ENCODE measurements at regions not wholly inside any gene's neighbourhood (a gene's known extent, or its start where the extent isn't known, plus 50 kb on each side); places are given as distances from the start of the nearest gene placed in this dataset.

DNA sequence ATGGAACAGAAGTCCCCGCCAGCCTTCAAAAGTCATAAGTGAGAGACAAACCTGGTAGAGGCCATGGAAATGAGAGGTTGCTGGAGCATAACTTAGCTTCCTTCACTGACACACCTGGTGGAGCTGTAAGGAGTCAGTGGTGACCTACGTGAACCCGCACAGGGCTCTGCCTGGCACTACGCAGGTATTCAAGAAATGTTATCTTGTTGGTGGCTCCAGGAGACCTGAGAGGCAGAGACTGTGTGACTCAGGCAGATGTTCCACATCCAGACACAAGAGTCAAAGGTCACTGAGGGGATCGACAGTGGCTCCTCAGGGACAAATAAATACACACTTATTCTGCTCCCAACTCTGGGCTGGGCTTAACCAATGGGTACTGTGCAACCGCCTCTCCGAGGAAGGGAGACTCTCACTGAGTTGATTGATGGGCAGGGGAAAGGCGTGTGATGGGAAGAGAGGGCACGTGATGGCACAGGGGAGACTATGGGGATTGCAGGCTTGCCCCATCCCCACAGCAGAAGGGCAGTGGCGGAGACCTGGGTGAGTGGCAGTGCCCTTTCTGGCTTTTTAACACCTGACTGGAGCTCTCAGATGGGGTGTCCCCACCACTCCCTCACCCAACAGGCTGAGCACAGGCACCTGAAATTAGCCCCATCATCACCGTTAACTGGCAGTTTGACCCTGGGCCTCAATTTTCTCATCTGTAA, 111.7 kb upstream of the SMAD3 start:
- Histone ChIP-seq H3K4me2 (ENCODE audit: low read length) (0 out of 2 replicates have a peak overlapping the region, but pooled peaks have one; percentile 2), H3K4me1 (ENCODE audit: control insufficient read depth in 1 of 2, insufficient read depth in 2 of 2, low read length in 2 of 2) (peaks cover 9 to 49% of the 10 kb centered on the region in 2 experiments), H4K20me1 (ENCODE audit: insufficient read depth) (no peaks in the 10 kb centered on the region), H3K4me3 (replicated peaks in 1 of 2; ENCODE audit: low read depth in 1 of 2, low read length in 2 of 2) (no peak overlapping the region), H3K79me2 (ENCODE audit: insufficient read depth, low read length) (no peaks in the 10 kb centered on the region), H2AFZ (ENCODE audit: low read depth, low read length, poor library complexity, severe bottlenecking) (no peak overlapping the region), H3K9me3 (ENCODE audit: control insufficient read depth in 1 of 2, insufficient read depth in 1 of 2, low read depth in 1 of 2, low read length in 2 of 2) (no peaks in the 10 kb centered on the region), H3K27ac (ENCODE audit: low read depth, low read length) (no peak overlapping the region), H3K36me3 (ENCODE audit: control insufficient read depth in 1 of 2, insufficient read depth in 2 of 2, low read length in 2 of 2) (no peaks in the 10 kb centered on the region), H3K27me3 (ENCODE audit: insufficient read depth, low read length) (no peaks in the 10 kb centered on the region), H3K9ac (ENCODE audit: low read length) (no peak overlapping the region), H3K9me2 (ENCODE audit: insufficient read depth) (no peaks in the 10 kb centered on the region)
- no peak for DNase-seq (ENCODE audit: low read depth, low spot score)
- POLR2A ChIA-PET, result no interaction called here
- CTCF ChIA-PET, result no interaction called here
- RAD21 ChIA-PET (ENCODE audit: low non-redundant PET in 1 of 2, low total read pairs in 2 of 2, uncharacterized antibody in 2 of 2, unreplicated experiment in 2 of 2), result no interaction called here
- ATAC-seq, result no peak
- no TSS peak for BruUV-seq (replicated peaks)
- intact Hi-C loops (cut with micrococcal nuclease), result no loop called here
- TF ChIP-seq, protein P1, sequence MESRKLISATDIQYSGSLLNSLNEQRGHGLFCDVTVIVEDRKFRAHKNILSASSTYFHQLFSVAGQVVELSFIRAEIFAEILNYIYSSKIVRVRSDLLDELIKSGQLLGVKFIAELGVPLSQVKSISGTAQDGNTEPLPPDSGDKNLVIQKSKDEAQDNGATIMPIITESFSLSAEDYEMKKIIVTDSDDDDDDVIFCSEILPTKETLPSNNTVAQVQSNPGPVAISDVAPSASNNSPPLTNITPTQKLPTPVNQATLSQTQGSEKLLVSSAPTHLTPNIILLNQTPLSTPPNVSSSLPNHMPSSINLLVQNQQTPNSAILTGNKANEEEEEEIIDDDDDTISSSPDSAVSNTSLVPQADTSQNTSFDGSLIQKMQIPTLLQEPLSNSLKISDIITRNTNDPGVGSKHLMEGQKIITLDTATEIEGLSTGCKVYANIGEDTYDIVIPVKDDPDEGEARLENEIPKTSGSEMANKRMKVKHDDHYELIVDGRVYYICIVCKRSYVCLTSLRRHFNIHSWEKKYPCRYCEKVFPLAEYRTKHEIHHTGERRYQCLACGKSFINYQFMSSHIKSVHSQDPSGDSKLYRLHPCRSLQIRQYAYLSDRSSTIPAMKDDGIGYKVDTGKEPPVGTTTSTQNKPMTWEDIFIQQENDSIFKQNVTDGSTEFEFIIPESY (IDR thresholded peaks at IDR 0.05; ENCODE audit: extremely low read depth, insufficient replicate concordance, low read length), result no peak
- TF ChIP-seq TCF7L2 (IDR thresholded peaks at IDR 0.05; ENCODE audit: borderline replicate concordance, extremely low read depth, insufficient read depth, insufficient read length) (no peak), POLR2AphosphoS5 (IDR thresholded peaks at IDR 0.05; ENCODE audit: low read depth, low read length) (no peak), ZFX (IDR thresholded peaks at IDR 0.05) (no peak), CBX3 (IDR thresholded peaks at IDR 0.05; ENCODE audit: low read depth) (no peak), EGR1 (IDR thresholded peaks at IDR 0.05; ENCODE audit: low read depth) (no peak), RAD21 (IDR thresholded peaks at IDR 0.05; ENCODE audit: low read depth) (no peak), SP1 (IDR thresholded peaks at IDR 0.05; ENCODE audit: low read depth) (no peak), EZH2 (IDR thresholded peaks at IDR 0.05) (no peak), SRF (IDR thresholded peaks at IDR 0.05; ENCODE audit: low read depth) (no peak), EZH2phosphoT487 (IDR thresholded peaks at IDR 0.05; ENCODE audit: borderline replicate concordance) (no peak), JUND (IDR thresholded peaks at IDR 0.05) (no peak), SIN3A (IDR thresholded peaks at IDR 0.05; ENCODE audit: low read depth) (no peak), ELF1 (IDR thresholded peaks at IDR 0.05; ENCODE audit: borderline replicate concordance, low read depth) (no peak), FOSL1 (IDR thresholded peaks at IDR 0.05; ENCODE audit: low read depth) (no peak)
- TF ChIP-seq, protein P2, sequence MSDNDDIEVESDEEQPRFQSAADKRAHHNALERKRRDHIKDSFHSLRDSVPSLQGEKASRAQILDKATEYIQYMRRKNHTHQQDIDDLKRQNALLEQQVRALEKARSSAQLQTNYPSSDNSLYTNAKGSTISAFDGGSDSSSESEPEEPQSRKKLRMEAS (IDR thresholded peaks at IDR 0.05), result no peak
- TF ChIP-seq, protein P3, sequence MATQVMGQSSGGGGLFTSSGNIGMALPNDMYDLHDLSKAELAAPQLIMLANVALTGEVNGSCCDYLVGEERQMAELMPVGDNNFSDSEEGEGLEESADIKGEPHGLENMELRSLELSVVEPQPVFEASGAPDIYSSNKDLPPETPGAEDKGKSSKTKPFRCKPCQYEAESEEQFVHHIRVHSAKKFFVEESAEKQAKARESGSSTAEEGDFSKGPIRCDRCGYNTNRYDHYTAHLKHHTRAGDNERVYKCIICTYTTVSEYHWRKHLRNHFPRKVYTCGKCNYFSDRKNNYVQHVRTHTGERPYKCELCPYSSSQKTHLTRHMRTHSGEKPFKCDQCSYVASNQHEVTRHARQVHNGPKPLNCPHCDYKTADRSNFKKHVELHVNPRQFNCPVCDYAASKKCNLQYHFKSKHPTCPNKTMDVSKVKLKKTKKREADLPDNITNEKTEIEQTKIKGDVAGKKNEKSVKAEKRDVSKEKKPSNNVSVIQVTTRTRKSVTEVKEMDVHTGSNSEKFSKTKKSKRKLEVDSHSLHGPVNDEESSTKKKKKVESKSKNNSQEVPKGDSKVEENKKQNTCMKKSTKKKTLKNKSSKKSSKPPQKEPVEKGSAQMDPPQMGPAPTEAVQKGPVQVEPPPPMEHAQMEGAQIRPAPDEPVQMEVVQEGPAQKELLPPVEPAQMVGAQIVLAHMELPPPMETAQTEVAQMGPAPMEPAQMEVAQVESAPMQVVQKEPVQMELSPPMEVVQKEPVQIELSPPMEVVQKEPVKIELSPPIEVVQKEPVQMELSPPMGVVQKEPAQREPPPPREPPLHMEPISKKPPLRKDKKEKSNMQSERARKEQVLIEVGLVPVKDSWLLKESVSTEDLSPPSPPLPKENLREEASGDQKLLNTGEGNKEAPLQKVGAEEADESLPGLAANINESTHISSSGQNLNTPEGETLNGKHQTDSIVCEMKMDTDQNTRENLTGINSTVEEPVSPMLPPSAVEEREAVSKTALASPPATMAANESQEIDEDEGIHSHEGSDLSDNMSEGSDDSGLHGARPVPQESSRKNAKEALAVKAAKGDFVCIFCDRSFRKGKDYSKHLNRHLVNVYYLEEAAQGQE (IDR thresholded peaks at IDR 0.05; ENCODE audit: low read depth), result no peak
- TF ChIP-seq, protein P4, sequence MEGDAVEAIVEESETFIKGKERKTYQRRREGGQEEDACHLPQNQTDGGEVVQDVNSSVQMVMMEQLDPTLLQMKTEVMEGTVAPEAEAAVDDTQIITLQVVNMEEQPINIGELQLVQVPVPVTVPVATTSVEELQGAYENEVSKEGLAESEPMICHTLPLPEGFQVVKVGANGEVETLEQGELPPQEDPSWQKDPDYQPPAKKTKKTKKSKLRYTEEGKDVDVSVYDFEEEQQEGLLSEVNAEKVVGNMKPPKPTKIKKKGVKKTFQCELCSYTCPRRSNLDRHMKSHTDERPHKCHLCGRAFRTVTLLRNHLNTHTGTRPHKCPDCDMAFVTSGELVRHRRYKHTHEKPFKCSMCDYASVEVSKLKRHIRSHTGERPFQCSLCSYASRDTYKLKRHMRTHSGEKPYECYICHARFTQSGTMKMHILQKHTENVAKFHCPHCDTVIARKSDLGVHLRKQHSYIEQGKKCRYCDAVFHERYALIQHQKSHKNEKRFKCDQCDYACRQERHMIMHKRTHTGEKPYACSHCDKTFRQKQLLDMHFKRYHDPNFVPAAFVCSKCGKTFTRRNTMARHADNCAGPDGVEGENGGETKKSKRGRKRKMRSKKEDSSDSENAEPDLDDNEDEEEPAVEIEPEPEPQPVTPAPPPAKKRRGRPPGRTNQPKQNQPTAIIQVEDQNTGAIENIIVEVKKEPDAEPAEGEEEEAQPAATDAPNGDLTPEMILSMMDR (IDR thresholded peaks at IDR 0.05 in 2 of 3, conservative IDR thresholded peaks at IDR 0.05 in 1 of 3; ENCODE audit: borderline replicate concordance in 1 of 3, insufficient read depth in 1 of 3, low read depth in 2 of 3, low read length in 2 of 3), result no peak
- TF ChIP-seq, protein P5, sequence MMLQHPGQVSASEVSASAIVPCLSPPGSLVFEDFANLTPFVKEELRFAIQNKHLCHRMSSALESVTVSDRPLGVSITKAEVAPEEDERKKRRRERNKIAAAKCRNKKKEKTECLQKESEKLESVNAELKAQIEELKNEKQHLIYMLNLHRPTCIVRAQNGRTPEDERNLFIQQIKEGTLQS (IDR thresholded peaks at IDR 0.05), result no peak
